Ovary (tissue), 3 donors: ENCODE measurements at regions not wholly inside any gene's neighbourhood (a gene's known extent, or its start where the extent isn't known, plus 50 kb on each side); places are given as distances from the start of the nearest gene placed in this dataset.

Source experiments
- CTCF ChIP-seq, 3 donors: fragments of 450-650 bp in 2 of 3; fragments of 200-600 bp in 1 of 3; IDR thresholded peaks; one replicate each; pipeline versions ENCODE4 v1.5.1 to v1.8.0; 2016 to 2022; ENCODE audit warnings: antibody characterized with exemption in 3 of 3, mild to moderate bottlenecking in 1 of 3
- EP300 ChIP-seq: sonication (generic); formaldehyde crosslinking; IDR thresholded peaks from one replicate; pipeline ENCODE4 v1.6.1; 2017; ENCODE audit warnings: antibody characterized with exemption
- POLR2A ChIP-seq: fragments of 450-650 bp; IDR thresholded peaks from one replicate; pipeline ENCODE4 v1.6.1; 2017; ENCODE audit warnings: antibody characterized with exemption, mild to moderate bottlenecking, moderate library complexity
- donor health status: DM: no; HTN: no; CAD: no.

- TF ChIP-seq POLR2A: no peak
- TF ChIP-seq CTCF (IDR thresholded peaks at IDR 0.05): no peak
- TF ChIP-seq EP300: no peak
Measured at GRCh38 chr3:137329594-137329993, 371.8 kb downstream of the IL20RB start.
